ENCODE measurements at regions not wholly inside any gene's neighbourhood (a gene's known extent, or its start where the extent isn't known, plus 50 kb on each side); places are given as distances from the start of the nearest gene placed in this dataset.

DNA sequence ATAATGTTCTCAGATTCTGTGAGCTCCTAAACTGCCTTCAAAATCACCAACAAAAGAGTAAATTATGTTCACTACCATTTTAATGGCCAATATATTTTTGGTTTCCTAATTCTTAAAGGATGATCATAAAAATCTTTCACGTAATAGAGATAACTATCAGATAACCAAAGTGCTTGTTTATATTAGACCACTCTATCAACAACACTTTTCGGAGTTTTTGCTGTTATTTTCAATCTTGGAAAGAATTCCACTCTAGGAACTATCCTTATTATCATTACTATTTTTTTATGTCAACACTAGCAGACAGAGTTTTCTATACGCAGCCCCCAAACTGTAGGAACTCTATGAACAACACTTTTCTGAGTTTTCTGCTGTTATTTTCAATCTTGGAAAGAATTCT is 782.5 kb upstream of the ZEB2 start:
- no peak for DNase-seq (ENCODE audit: low read depth, low spot score)

DNA sequence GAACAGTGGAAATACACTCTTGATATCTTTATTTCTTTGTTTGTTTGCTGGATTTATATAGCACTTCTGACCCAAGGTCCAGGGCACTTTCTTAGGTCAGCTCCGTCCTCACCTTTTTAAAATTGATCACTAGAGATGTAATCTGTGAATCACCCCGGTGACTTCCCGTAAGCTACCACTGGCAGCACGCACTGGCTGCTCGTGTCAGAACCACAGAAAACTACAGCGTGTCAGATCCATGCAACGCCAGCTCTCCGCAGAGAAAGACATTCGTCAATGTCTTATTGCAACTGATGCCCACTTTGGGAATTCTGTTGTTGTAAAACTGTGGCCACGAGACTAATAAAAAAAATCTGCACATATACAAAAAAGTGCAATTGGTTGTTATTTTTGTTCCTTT is 779.4 kb upstream of the ZEB2 start:
- DNase-seq (ENCODE audit: low read depth, low spot score): no peak

DNA sequence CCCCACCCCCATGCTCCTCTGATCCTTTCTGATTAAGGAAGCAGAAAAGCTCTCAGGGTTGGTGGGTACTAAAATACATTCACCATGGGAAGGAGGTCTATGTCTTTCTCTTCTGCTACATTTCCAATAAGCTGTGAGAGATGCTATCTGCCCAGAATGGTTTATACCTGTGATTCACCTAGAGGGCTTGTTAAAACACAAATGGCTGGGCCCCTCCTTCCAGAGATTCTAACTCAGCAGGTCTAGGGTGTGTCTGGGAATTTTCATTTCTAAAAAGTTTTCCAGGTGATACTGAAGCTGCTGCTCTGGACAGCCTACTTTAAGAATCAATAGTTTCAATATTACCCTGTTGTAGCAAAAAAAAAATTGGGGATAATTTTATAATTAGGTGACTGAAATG is 772.2 kb upstream of the ZEB2 start:
- DNase-seq (ENCODE audit: low read depth, low spot score): no peak

DNA sequence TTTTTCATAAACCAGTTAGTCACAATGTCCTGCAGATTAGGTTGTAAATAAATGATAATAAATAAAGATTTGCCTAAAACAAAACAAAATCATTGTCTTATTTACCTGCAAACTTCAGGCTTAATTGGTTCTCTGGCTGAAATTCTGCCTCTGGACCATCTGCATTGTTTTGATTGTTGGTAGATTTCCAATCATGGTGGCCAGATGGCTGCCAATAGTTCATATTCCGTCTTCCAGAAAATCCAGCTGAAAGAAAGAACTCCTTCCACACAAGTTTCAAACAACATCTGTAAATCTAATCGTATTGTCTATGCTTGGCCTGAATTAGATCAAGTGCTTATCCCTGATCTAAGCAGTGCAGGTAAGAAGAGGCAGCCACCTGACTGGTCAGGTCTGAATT is 771.1 kb upstream of the ZEB2 start:
- DNase-seq (ENCODE audit: low read depth, low spot score): no peak

DNA sequence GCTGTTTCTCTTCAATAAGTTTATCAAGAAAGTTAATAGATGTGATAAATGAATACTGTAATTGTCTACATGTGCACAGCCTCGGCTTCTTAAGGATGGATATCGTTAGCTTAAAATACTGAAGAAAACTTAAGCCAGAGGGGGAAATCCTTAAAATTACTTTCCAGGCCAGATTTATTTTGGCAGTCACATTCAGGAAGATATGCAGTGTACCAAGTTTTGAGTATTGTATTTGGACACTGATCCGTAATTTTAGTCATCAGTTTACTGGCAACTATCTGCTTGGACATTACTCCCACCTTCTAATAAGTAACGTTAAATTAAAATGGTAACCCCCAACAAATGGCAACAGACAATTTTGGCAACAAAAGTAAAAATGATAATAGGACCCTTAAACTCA is 770.0 kb upstream of the ZEB2 start:
- no peak for DNase-seq (ENCODE audit: low read depth, low spot score)

DNA sequence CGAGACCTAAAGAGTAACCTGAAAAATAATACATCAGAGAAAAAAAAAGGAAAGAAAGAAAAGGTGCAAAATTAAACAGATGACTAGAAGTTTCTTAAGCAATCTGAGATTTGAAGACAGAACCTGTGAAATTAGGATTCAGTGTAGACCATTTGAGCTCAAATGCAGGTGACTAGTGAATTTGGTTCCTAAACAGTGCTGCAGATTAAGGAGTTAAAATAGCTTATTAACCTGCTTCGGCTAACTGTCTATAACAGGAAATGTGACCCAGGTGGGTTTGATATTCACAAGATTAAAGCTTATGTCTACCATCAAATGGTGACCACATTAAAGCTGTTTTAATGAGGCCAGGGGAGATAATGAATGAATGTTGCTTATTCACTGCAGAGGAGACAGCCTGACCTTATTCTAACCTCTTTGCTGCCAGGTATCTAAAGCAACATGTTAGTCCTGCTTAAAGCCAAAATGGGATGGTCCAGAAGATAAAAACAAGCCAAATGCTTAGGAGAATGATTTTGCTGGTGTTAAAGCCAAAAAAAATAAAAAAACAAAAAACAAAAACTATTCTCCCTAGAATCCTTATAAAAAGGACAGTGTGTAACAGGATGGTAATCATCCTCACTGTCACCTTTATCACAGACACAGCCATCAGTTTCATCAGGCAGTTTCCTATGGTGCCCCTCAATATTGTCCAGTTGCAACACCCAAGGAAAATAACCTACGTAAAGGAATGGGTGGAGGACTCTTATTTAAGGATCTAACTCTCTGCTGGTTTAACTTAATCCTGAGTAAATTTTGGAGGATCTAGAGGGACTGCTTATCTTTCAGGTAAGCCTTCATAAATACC is 769.0 kb upstream of the ZEB2 start:
- no peak for DNase-seq (ENCODE audit: low read depth, low spot score)

DNA sequence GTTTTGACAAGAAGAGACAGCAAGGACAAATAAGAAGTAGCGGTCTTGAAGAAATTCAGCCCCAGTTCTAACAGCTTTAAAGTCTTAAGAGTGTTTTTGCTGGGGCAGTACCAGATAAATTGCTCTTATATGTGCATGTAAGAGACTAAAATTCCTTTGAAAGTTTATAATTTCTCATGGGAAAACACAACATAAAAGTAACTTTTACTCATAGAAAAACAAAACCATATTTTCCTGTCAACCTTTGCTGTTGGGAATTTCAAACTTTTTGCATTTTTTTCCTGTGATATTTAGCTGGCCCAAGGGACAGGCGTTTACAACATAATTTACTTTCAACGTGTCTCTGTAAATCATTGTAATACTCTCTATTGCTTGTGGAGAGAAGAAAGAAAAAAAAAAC is 767.8 kb upstream of the ZEB2 start:
- no peak for DNase-seq (ENCODE audit: low read depth, low spot score)

DNA sequence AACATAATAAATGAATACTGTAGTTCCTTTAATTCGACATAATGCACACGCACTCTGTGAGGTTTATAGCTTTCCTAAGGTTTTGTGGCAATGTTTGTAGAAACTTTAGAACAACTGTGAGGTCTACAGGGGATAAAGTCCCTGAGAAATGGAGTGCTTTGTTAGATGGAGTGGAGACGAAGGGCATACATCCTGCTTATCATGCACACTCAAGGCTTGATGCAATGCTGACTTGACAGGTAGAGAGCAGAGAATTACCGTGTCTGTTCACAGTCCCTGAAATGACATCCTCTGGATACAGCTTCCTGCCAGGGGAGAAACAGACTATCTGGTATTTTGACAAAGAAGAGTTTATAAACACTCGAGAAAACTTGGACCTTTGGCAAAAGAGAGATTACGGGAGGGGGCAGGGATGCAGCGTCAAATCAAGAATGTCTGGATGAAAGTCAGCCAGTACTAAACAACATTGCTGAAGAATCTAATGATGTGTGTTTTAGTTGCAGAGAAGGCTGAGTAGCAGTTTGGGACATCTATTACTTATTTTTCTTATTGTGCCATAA is 766.9 kb upstream of the ZEB2 start:
- DNase-seq (ENCODE audit: low read depth, low spot score): no peak

DNA sequence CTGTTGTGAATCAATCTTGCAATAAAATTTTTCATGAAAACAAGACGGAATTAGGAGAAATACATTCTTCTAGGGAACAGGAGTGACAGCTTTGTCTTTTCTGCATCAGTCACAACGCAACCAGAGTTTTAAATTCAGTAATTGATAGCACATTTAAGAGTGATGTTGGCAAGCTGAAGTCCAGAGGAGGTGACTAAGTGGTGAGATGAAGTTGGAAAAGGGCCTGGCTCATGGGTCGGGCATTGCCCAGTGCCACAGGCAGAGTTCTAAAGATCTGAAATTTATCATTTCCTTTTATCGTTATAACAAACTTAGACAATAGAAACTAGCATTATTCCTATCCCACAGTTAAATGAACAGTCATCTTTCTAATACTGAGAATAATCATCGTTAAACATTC is 764.6 kb upstream of the ZEB2 start:
- no peak for DNase-seq (ENCODE audit: low read depth, low spot score)

DNA sequence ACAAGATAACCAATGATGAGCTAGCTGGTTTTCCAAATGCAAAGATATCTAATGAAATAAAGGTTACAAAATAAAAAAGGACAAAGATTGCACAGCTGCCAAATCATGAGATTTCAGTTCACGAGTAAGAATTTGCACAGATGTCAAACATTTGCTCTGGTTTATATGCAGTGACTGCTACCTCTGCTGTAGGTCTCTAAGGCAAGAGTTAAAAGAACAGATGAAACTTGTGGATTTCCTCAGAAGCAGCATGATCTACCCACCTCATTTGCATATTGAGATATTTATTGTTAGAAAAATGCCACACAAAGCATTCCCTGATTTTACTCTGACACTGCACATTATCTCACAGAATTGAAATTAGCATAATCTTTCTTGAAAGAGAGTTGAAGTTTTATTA is 763.2 kb upstream of the ZEB2 start:
- no peak for DNase-seq (ENCODE audit: low read depth, low spot score)

DNA sequence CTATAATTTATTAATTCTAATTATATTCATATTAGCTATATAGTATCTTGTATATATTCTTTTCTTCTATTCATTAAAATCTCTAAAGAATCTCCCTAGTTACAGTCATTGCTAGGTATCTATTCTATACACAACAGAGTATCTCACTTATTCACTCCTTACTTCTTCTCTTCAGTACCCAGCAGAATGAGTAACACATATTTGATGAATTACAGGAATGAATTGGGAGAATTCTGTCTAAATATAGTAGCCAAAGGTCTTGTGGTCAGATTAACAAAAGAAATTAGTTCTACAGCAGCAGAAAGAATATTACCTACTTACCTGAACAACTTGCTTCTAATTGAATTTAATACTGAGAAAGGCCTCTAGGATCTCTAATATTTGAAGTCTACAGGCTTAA is 758.0 kb upstream of the ZEB2 start:
- DNase-seq (ENCODE audit: low read depth, low spot score): no peak

DNA sequence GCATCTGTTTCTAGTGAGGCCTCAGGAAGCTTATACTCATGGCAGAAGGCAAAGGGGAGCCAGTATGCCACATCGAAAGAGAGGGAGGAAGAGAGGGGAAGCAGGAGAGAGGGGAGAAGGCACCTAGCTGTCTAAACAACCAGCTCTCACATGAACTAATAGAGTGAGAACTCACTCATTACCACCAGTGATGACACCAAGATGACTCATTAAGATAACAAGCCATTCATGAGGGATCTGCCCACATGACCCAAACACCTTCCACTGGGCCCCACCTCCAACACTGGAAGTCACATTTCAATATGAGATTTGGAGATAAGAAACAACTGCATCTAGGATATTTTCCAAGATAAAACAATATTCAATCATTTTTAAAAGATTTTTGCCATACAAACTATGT is 753.9 kb upstream of the ZEB2 start:
- no peak for DNase-seq (ENCODE audit: low read depth, low spot score)

DNA sequence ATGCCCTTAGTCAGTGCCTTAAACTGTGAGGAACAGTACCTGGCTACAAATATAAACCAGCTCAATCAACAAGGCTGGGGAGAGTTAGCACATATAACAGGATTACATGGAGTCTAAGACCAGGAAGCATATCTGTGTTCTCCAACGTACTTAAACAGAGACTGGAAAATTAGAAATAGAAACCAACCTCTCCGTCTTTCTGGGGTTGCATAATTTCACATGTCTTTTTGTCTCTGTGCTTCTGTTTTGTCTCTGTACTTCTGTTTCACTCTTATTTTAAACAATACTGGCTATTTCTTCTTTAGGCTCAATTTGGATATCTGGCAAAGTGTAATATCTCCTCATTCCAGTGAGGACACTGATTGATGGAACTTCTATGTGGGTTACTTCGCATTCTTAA is 749.0 kb upstream of the ZEB2 start:
- DNase-seq (ENCODE audit: low read depth, low spot score): no peak

DNA sequence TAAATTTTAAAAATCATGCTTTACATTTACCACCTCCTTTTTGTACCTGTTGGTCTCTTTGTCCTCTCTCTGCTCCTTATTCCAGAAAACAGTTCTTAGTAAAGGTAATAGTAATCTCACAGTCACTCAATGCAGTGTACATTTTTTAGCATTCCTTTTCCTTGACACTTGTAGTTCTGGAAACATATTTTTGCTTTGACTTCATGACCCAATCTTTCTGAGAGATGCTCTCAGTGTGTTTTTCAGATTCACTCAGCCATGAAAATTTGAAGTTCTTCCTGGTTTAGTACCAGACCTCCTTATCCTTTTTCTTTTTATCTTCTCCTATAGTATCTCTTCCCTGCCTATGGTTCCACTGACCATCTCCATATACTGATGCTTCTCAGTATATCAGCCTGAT is 747.5 kb upstream of the ZEB2 start:
- no peak for DNase-seq (ENCODE audit: low read depth, low spot score)

DNA sequence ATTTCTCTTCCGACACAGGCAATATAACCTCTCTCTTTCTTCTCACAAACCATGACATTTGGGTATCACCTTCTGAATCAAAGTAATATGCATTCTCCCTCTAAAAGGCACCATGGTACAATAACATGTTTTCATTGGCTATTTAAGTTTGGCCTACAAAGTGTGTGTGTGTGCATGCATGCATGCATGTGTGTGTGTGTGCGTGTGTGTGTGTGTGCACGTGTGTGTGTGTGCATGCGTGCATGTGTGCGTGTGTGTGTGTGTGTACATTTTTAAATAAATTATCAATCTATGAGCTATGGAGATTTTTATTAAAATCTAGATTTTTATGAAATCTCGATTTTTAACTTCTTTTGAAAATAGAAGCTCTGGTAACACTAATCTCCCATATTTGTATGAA is 745.3 kb upstream of the ZEB2 start:
- no peak for DNase-seq (ENCODE audit: low read depth, low spot score)

DNA sequence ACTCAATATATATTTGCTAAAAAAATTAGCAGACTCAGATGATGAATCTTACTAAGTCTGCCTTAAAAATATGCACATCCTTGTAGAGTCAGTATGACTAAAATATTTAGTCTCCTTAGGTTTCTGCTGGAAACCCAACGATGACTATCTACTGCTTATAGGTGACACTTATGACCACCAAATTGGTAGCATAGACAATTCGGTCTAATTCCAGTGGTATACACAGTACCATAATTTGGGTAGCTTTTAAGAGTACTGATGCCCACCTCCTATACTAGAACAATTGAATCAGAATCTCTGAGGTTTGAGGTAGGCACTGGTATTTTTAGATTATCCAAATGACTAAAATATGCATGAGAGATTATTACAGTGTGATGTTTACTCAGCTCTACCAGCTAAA is 740.8 kb upstream of the ZEB2 start:
- no peak for DNase-seq (ENCODE audit: low read depth, low spot score)

DNA sequence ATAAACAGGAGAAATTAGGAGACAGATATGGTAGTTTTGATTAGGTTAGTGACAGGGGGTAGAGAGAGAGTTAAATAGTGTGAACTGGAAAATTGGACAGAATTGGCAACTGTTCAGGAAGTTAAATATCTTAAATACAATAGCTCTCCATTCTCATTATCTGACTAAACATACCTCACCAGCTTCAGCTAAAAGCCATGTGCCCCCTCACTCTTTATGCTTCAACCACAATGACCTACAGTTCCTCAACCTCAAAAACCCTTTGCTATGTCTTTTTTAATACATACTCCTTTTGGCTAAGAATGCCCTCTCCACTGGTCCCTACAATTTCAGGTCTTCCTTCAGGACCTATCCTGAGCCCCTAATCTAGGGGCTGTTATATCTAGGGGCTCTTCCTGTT is 740.2 kb upstream of the ZEB2 start:
- DNase-seq (ENCODE audit: low read depth, low spot score): no peak

DNA sequence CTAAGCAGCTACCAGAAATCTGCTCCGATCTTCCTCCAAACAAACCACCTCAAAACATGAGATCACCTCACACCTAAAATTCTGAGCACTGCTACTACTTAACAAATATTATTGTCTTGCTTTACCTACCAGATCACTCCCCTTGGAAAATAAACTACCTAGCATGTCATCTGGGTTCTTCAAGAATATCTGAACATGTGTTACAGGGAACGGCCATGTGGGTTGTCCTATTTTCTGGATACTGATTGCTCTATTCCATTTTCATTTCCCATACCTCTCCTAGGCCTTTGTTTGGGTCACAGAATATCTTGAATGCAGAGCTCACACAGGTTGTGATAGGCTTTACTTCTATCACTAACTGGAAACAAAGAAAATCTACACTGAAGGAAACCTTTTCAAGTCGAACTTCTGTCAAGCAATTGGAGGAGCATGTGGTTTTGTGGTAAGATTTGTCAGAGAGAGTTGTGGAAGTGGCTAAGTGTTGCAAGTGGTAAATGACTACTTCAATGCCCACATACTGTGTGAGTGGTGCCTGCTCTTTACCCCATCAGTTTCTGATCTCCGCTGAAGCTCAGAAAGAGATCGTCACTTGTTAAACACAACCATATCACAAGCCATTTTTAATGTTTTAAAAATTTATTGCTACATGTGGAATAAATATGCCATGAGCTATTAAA is 739.1 kb upstream of the ZEB2 start:
- no peak for DNase-seq (ENCODE audit: low read depth, low spot score)

DNA sequence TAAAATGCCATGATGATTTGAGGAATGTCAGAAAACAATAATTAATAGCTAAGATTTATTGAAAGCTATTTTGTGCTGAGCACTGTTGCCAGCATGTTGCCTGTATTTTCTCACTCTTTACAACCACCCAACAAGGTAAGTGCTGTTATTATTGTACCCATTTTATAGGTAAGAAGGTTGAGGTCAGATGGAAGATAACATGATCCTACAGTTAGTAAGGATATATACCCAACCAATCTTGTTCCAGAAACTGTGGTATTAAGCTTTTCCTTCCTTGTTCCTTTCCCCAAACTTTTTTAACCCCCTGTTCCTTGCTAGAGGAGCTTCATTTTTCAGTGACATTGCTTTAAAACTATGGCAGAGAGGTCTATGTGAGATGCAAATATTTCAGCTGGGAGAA is 738.0 kb upstream of the ZEB2 start:
- no peak for DNase-seq (ENCODE audit: low read depth, low spot score)

DNA sequence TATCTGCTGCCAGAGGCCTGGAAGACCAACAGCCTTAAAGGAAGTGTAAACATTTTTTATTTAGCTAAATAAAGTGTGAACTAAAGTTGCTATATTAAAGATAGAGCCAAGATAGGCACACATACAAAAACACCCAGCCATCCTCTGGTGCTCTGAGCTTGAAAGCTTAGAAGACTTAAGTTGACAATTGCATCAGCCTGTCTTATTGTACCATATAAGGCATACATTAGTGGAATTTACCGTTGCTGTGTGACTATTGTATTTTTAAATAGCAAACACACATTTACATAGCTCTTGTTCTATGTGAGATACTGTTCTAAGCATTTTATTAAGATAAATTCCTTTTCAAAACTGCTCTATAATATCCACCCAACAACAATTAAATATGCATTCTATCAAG is 736.6 kb upstream of the ZEB2 start:
- no peak for DNase-seq (ENCODE audit: low read depth, low spot score)

DNA sequence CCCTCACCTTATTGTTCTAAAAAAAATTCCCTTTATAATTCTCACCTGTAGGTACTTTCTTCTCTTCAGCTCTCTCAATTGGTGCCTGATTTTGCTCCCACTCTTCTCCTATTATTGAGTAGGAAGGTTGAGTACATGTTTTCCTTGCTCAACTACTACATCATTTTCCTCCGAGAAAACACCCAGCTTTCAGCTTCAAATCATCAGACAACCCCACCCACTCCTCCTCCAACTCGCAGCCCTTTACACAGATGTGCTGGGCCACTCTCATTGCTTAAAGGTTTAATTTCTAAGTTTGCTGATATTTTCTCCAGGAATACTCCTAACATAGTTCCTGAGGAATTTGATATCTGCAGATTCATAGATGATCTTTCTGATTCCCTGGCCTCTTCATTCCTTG is 734.4 kb upstream of the ZEB2 start:
- DNase-seq (ENCODE audit: low read depth, low spot score): no peak

DNA sequence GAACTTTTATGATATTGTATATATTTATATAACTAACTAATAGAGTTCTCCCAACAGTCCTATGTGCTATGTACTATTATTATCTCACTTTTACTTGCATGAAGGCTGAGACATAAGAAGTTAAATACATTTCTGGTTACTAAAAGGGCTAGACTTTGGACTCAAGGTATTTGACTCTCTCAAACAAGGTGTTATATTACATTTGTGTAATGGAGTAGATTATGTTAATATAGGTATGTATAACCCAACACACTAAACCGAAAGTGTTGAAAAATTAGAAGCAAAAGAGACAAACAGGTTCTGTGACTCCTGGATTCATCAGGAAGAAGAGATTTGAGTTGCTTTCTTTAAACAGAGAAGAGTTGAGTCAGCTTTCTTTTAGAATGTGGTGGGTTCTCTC is 733.6 kb upstream of the ZEB2 start:
- DNase-seq (ENCODE audit: low read depth, low spot score): no peak

DNA sequence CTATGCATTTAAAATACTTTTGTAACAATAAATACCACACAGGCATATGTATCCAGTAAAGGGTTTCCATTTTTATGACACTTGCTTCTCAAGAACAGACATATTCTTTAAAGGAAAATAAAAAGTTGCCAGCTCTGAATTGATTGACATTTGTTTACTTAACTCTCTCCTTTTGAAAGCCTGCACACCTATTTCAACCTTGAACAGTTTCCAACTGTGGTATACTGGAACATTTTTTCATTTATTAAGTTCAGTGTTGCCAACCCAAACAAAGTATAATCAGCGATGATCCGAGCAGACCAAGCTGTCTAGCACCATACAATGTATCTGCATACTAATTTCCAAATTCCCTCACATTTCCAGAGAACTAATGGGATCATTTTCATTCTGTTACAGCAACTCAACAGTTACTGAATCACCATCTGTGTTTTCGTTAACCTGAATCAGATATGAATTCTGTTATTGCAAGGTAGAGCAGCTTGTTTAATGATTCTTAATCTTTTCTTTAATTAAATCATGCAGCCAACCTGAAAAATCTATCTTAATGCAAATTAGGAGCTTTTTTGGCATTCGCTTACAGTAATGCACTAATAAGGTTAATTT is 725.5 kb upstream of the ZEB2 start:
- DNase-seq (ENCODE audit: low read depth, low spot score): no peak
